ENCODE measurements at regions not wholly inside any gene's neighbourhood (a gene's known extent, or its start where the extent isn't known, plus 50 kb on each side); places are given as distances from the start of the nearest gene placed in this dataset.
"Not testable (repeated sequence)": the region's sequence is repeated elsewhere in the genome, so short reads cannot be mapped to it uniquely, and the experiment has no call there.

GRCh38 chr2:175326164-175326563 is 144.7 kb upstream of the ATP5MC3 start:
- TF ChIP-seq JUN (IDR thresholded peaks at IDR 0.05; ENCODE audit: low read depth, low read length); PHF8 (conservative IDR thresholded peaks at IDR 0.05; ENCODE audit: low read depth, low read length); CTCF (IDR thresholded peaks at IDR 0.05; ENCODE audit: control extremely low read depth in 1 of 3, insufficient read depth in 1 of 3, low read depth in 1 of 3, low read length in 3 of 3); TCF12 (IDR thresholded peaks at IDR 0.05; ENCODE audit: low read depth, low read length); POLR2A (IDR thresholded peaks at IDR 0.05; ENCODE audit: control extremely low read depth in 1 of 2, low read depth in 2 of 2, low read length in 2 of 2); TAF1 (IDR thresholded peaks at IDR 0.05; ENCODE audit: low read depth, low read length); GABPA (IDR thresholded peaks at IDR 0.05; ENCODE audit: borderline replicate concordance, insufficient read depth, low read length); CREB1 (IDR thresholded peaks at IDR 0.05); MAX (IDR thresholded peaks at IDR 0.05); EP300 (IDR thresholded peaks at IDR 0.05; ENCODE audit: borderline replicate concordance in 1 of 2, low read depth in 2 of 2, low read length in 2 of 2): not testable (repeated sequence)

All from H1 (cell line).